SK-N-SH (cell line): ENCODE measurements at regions not wholly inside any gene's neighbourhood (a gene's known extent, or its start where the extent isn't known, plus 50 kb on each side); places are given as distances from the start of the nearest gene placed in this dataset.
A peak's percentile ranks its signal among the peaks of the same experiment; 100 is the strongest.

Experiments
- CTCF ChIA-PET: fragments of 300-600, 350-600 bp; formaldehyde crosslinking; extraction: SDS; loops from one replicate; lab custom pipeline; 2021; lab: Yijun Ruan, JAX
- POLR2A ChIA-PET: fragments of 350-600 bp; sonication (Branson Sonifier 250); formaldehyde crosslinking; extraction: SDS; loops from one replicate; lab custom pipeline; 2020; ENCODE audit warnings: antibody characterized with exemption, inconsistent platforms; lab: Yijun Ruan, JAX
- DNase-seq: peaks from one replicate; pipeline ENCODE4 v3.0.0; 2012
- H2AFZ ChIP-seq: fragments of 200-600 bp; sonication (generic); 2 replicates; pipeline ENCODE4 v1.8.1; 2016; ENCODE audit warnings: antibody characterized with exemption, mild to moderate bottlenecking, low read depth
- H3F3A ChIP-seq: fragments of 200-600 bp; sonication (generic); replicated peaks from 2 replicates; pipeline ENCODE3; 2016; ENCODE audit warnings: antibody characterized with exemption, mild to moderate bottlenecking; ENCODE audit not compliant: insufficient read depth
- H3K27ac ChIP-seq, 2 experiments: fragments of 200-500 bp in 1 of 2; fragments of 200-600 bp in 1 of 2; sonication (Bioruptor generic) in 1 of 2; sonication (generic), shearing (Covaris generic) in 1 of 2; 2 replicates each; pipeline versions ENCODE4 v1.5.1 to v1.6.1; 2014 to 2016; ENCODE audit warnings: low read depth in 2 of 2, inconsistent platforms in 1 of 2, low read length in 1 of 2, mild to moderate bottlenecking in 1 of 2, mixed read lengths in 1 of 2
- H3K27me3 ChIP-seq: fragments of 200-600 bp; sonication (generic), shearing (Covaris generic); 2 replicates; pipeline ENCODE4 v1.6.1; 2016; ENCODE audit warnings: mixed run types; ENCODE audit not compliant: insufficient read depth
- H3K36me3 ChIP-seq, 2 experiments: fragments of 200-500 bp in 1 of 2; fragments of 200-600 bp in 1 of 2; sonication (Bioruptor generic) in 1 of 2; sonication (generic) in 1 of 2; replicated peaks in 1 of 2; 2 replicates each; pipeline versions ENCODE3 to v1.5.1; 2014 to 2016; ENCODE audit warnings: low read length in 1 of 2, mild to moderate bottlenecking in 1 of 2; ENCODE audit not compliant: insufficient read depth in 2 of 2, control insufficient read depth in 1 of 2
- H3K4me1 ChIP-seq, 2 experiments: fragments of 200-500 bp in 1 of 2; fragments of 200-600 bp in 1 of 2; sonication (Bioruptor generic) in 1 of 2; sonication (generic), shearing (Covaris generic) in 1 of 2; 2 replicates each; pipeline versions ENCODE4 v1.5.1 to v1.6.1; 2014 to 2016; ENCODE audit warnings: low read depth in 1 of 2, low read length in 1 of 2, mixed run types in 1 of 2; ENCODE audit not compliant: insufficient read depth in 2 of 2, control insufficient read depth in 1 of 2
- H3K4me2 ChIP-seq: fragments of 200-600 bp; sonication (generic), shearing (Covaris generic); 2 replicates; pipeline ENCODE4 v1.6.1; 2017; ENCODE audit warnings: mixed run types
- H3K4me3 ChIP-seq, 2 experiments: fragments of 200-500 bp in 1 of 2; fragments of 200-600 bp in 1 of 2; sonication (Bioruptor generic) in 1 of 2; sonication (generic), shearing (Covaris generic) in 1 of 2; 2 replicates each; pipeline versions ENCODE4 v1.5.1 to v1.8.1; 2014 to 2016; ENCODE audit warnings: low read depth in 2 of 2, inconsistent platforms in 1 of 2, low read length in 1 of 2, mild to moderate bottlenecking in 1 of 2, mixed read lengths in 1 of 2, moderate library complexity in 1 of 2
- H3K79me2 ChIP-seq: fragments of 200-600 bp; sonication (generic); 2 replicates; pipeline ENCODE4 v1.8.1; 2017; ENCODE audit warnings: mild to moderate bottlenecking; ENCODE audit not compliant: insufficient read depth
- H3K9ac ChIP-seq: fragments of 200-600 bp; sonication (generic); 2 replicates; pipeline ENCODE4 v1.6.1; 2017; ENCODE audit warnings: mixed run types
- H3K9me2 ChIP-seq: fragments of 200-600 bp; sonication (generic); 2 replicates; pipeline ENCODE4 v1.6.1; 2017; ENCODE audit warnings: mixed run types
- H3K9me3 ChIP-seq: fragments of 200-600 bp; sonication (generic); 2 replicates; pipeline ENCODE4 v1.6.1; 2017; ENCODE audit warnings: mixed run types, mild to moderate bottlenecking, moderate library complexity
- H4K20me1 ChIP-seq: fragments of 200-600 bp; sonication (generic); 2 replicates; pipeline ENCODE4 v1.6.1; 2017; ENCODE audit warnings: mild to moderate bottlenecking, mixed run types; ENCODE audit not compliant: insufficient read depth
- CHD2 ChIP-seq: fragments of 150-350 bp; IDR thresholded peaks from 2 replicates; pipeline ENCODE4 v1.6.1; 2018; ENCODE audit warnings: low read length; ENCODE audit not compliant: partially characterized antibody
- EP300 ChIP-seq, 2 experiments: IDR thresholded peaks; 2 replicates each; pipeline versions ENCODE4 v1.4.0 to v1.6.1; 2012; ENCODE audit warnings: borderline replicate concordance in 1 of 2, low read depth in 1 of 2, low read length in 1 of 2
- FOSL2 ChIP-seq: IDR thresholded peaks from 2 replicates; pipeline ENCODE4 v1.4.0; 2012; ENCODE audit warnings: low read depth, mild to moderate bottlenecking, moderate library complexity, borderline replicate concordance
- FOXJ3 ChIP-seq: sonication (generic); formaldehyde crosslinking; IDR thresholded peaks from 2 replicates; pipeline ENCODE4 v1.5.1; 2020; ENCODE audit warnings: mild to moderate bottlenecking, missing genetic modification reagents
- FOXM1 ChIP-seq: IDR thresholded peaks from 2 replicates; pipeline ENCODE4 v1.4.0; 2012; ENCODE audit warnings: low read depth, mild to moderate bottlenecking
- GABPA ChIP-seq: IDR thresholded peaks from 2 replicates; pipeline ENCODE4 v1.4.0; 2012; ENCODE audit warnings: low read depth, mild to moderate bottlenecking
- GATA2 ChIP-seq: sonication (generic); formaldehyde crosslinking; IDR thresholded peaks from 2 replicates; pipeline ENCODE4 v1.5.0; 2020; ENCODE audit warnings: mild to moderate bottlenecking, missing genetic modification reagents
- MEF2A ChIP-seq: IDR thresholded peaks from 2 replicates; pipeline ENCODE4 v1.4.0; 2012; ENCODE audit warnings: low read depth, borderline replicate concordance
- MXI1 ChIP-seq: IDR thresholded peaks from 2 replicates; pipeline ENCODE4 v1.6.1; 2012; ENCODE audit warnings: mild to moderate bottlenecking, low read depth, low read length, improper control_type of control experiment
- NFIC ChIP-seq: IDR thresholded peaks from 2 replicates; pipeline ENCODE4 v1.4.0; 2012; ENCODE audit warnings: borderline replicate concordance
- NRF1 ChIP-seq: IDR thresholded peaks from 2 replicates; pipeline ENCODE4 v1.6.1; 2012; ENCODE audit warnings: low read depth, mild to moderate bottlenecking, low read length
- RAD21 ChIP-seq: IDR thresholded peaks from 2 replicates; pipeline ENCODE4 v1.6.1; 2012; ENCODE audit warnings: mild to moderate bottlenecking, low read length
- RCOR1 ChIP-seq: fragments of 150-350 bp; IDR thresholded peaks from 2 replicates; pipeline ENCODE4 v1.6.1; 2017; ENCODE audit warnings: antibody characterized with exemption, low read length
- RFX5 ChIP-seq: IDR thresholded peaks from 2 replicates; pipeline ENCODE4 v1.6.1; 2012; ENCODE audit warnings: mild to moderate bottlenecking, improper control_type of control experiment, low read length
- RXRA ChIP-seq: IDR thresholded peaks from 2 replicates; pipeline ENCODE4 v1.4.0; 2012; ENCODE audit warnings: low read depth, mild to moderate bottlenecking, borderline replicate concordance
- SIN3A ChIP-seq: IDR thresholded peaks from 2 replicates; pipeline ENCODE4 v1.6.1; 2012; ENCODE audit warnings: low read depth, mild to moderate bottlenecking, low read length, moderate library complexity, borderline replicate concordance
- SMC3 ChIP-seq: IDR thresholded peaks from 2 replicates; pipeline ENCODE4 v1.6.1; 2012; ENCODE audit warnings: low read depth, low read length, improper control_type of control experiment
- TAF1 ChIP-seq: IDR thresholded peaks from 2 replicates; pipeline ENCODE4 v1.6.1; 2012; ENCODE audit warnings: low read depth, mild to moderate bottlenecking, low read length, moderate library complexity, borderline replicate concordance
- TCF12 ChIP-seq: IDR thresholded peaks from 2 replicates; pipeline ENCODE4 v1.4.0; 2012
- TEAD4 ChIP-seq: IDR thresholded peaks from 2 replicates; pipeline ENCODE4 v1.4.0; 2012; ENCODE audit warnings: mild to moderate bottlenecking, borderline replicate concordance; ENCODE audit not compliant: insufficient read depth
- WGBS: methylation state at CpG from one replicate; pipeline ENCODE4 v1.1.6; 2017; ENCODE audit warnings: low lambda C conversion rate; 5-methylcytosine and 5-hydroxymethylcytosine counted together
- TF ChIP-seq, protein P1 (sequence below): fragments of 150-350 bp; IDR thresholded peaks from 2 replicates; pipeline ENCODE4 v1.6.1; 2017; ENCODE audit warnings: antibody characterized with exemption, low read length, low read depth, borderline replicate concordance
- TF ChIP-seq, protein P2 (sequence below): IDR thresholded peaks from 2 replicates; pipeline ENCODE4 v1.6.1; 2012; ENCODE audit warnings: mild to moderate bottlenecking, low read depth, low read length, moderate library complexity
- TF ChIP-seq, protein P3 (sequence below): fragments of 150-350 bp; IDR thresholded peaks from 2 replicates; pipeline ENCODE4 v1.6.1; 2016; ENCODE audit warnings: mild to moderate bottlenecking, low read depth, low read length
- TF ChIP-seq, protein P4 (sequence below): IDR thresholded peaks from 2 replicates; pipeline ENCODE4; 2012
- TF ChIP-seq, protein P5 (sequence below): IDR thresholded peaks from 2 replicates; pipeline ENCODE4 v1.4.0; 2012; ENCODE audit warnings: low read depth, borderline replicate concordance
- TF ChIP-seq, protein P6 (sequence below): IDR thresholded peaks from 2 replicates; pipeline ENCODE4 v1.4.0; 2012; ENCODE audit warnings: low read depth, borderline replicate concordance

DNA sequence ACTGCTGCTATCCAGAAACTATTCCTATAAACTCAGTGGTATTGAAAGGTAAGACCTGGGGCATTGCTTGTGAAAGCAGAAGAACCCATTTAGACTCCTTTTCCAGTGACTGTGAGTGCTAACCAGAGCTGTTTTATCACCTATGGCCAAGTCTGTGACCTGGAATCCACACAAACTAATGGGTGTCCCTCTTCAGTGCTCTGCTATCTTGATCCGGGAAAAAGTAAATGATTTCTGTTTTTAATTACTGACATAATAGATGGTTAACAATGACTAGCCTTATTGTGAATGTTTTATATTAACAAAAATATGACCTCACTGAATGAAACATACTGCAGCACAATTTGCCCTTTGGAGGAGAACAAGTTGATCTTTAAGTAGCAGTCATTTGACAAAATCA, 251.6 kb upstream of the MC4R start:
- H3K36me3 ChIP-seq, result no peaks in the 10 kb centered on the region
- no peaks in the 10 kb centered on the region for H3K79me2 ChIP-seq
- H3K27me3 ChIP-seq, result no peaks in the 10 kb centered on the region
- H3K27ac ChIP-seq, result peak overlapping the region in 1 of 2 experiments; percentile 75; a peak in 2 of 4 replicates
- no peaks in the 10 kb centered on the region; a peak in 2 of 4 replicates for H3K4me1 ChIP-seq
- DNase-seq, result peak; percentile 52
- CTCF ChIA-PET, result interaction anchor here (0.7 kb wide), 1 partner anchor 9 kb away, joined by 3 read pairs; no protein-coding TSS in a partner anchor
- no peak overlapping the region for H3K9ac ChIP-seq
- no peaks in the 10 kb centered on the region for H3K9me2 ChIP-seq
- POLR2A ChIA-PET, result no interaction called here
- 5% methylated on average over 1 of the region's 1 CpG for WGBS
- H3K4me3 ChIP-seq, result no peak overlapping the region
- H2AFZ ChIP-seq, result no peak overlapping the region
- H3F3A ChIP-seq, result no peaks in the 10 kb centered on the region
- H4K20me1 ChIP-seq, result no peaks in the 10 kb centered on the region
- H3K4me2 ChIP-seq, result no peak overlapping the region
- no peaks in the 10 kb centered on the region for H3K9me3 ChIP-seq
- no peak for TF ChIP-seq MEF2A
- no peak for TF ChIP-seq FOXM1
- TF ChIP-seq, protein P1, sequence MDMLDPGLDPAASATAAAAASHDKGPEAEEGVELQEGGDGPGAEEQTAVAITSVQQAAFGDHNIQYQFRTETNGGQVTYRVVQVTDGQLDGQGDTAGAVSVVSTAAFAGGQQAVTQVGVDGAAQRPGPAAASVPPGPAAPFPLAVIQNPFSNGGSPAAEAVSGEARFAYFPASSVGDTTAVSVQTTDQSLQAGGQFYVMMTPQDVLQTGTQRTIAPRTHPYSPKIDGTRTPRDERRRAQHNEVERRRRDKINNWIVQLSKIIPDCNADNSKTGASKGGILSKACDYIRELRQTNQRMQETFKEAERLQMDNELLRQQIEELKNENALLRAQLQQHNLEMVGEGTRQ, result no peak
- TF ChIP-seq, protein P2, sequence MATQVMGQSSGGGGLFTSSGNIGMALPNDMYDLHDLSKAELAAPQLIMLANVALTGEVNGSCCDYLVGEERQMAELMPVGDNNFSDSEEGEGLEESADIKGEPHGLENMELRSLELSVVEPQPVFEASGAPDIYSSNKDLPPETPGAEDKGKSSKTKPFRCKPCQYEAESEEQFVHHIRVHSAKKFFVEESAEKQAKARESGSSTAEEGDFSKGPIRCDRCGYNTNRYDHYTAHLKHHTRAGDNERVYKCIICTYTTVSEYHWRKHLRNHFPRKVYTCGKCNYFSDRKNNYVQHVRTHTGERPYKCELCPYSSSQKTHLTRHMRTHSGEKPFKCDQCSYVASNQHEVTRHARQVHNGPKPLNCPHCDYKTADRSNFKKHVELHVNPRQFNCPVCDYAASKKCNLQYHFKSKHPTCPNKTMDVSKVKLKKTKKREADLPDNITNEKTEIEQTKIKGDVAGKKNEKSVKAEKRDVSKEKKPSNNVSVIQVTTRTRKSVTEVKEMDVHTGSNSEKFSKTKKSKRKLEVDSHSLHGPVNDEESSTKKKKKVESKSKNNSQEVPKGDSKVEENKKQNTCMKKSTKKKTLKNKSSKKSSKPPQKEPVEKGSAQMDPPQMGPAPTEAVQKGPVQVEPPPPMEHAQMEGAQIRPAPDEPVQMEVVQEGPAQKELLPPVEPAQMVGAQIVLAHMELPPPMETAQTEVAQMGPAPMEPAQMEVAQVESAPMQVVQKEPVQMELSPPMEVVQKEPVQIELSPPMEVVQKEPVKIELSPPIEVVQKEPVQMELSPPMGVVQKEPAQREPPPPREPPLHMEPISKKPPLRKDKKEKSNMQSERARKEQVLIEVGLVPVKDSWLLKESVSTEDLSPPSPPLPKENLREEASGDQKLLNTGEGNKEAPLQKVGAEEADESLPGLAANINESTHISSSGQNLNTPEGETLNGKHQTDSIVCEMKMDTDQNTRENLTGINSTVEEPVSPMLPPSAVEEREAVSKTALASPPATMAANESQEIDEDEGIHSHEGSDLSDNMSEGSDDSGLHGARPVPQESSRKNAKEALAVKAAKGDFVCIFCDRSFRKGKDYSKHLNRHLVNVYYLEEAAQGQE, result no peak
- TF ChIP-seq RAD21, result peak; percentile 6; the same call in 1 of the 2 replicates
- TF ChIP-seq TEAD4, result no peak
- TF ChIP-seq NFIC, result no peak
- TF ChIP-seq RCOR1, result peak; percentile 74
- TF ChIP-seq RXRA, result no peak
- TF ChIP-seq TAF1, result no peak
- TF ChIP-seq, protein P3, sequence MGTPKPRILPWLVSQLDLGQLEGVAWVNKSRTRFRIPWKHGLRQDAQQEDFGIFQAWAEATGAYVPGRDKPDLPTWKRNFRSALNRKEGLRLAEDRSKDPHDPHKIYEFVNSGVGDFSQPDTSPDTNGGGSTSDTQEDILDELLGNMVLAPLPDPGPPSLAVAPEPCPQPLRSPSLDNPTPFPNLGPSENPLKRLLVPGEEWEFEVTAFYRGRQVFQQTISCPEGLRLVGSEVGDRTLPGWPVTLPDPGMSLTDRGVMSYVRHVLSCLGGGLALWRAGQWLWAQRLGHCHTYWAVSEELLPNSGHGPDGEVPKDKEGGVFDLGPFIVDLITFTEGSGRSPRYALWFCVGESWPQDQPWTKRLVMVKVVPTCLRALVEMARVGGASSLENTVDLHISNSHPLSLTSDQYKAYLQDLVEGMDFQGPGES, result no peak
- peak in 1 of 2 experiments; percentile 73; a peak in 2 of 4 replicates for TF ChIP-seq EP300 (IDR thresholded peaks at IDR 0.05; ENCODE audit: borderline replicate concordance in 1 of 2, low read depth in 1 of 2, low read length in 1 of 2)
- TF ChIP-seq, protein P4, sequence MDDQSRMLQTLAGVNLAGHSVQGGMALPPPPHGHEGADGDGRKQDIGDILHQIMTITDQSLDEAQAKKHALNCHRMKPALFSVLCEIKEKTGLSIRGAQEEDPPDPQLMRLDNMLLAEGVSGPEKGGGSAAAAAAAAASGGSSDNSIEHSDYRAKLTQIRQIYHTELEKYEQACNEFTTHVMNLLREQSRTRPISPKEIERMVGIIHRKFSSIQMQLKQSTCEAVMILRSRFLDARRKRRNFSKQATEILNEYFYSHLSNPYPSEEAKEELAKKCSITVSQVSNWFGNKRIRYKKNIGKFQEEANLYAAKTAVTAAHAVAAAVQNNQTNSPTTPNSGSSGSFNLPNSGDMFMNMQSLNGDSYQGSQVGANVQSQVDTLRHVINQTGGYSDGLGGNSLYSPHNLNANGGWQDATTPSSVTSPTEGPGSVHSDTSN, result no peak
- TF ChIP-seq RFX5, result no peak
- TF ChIP-seq MXI1, result no peak
- TF ChIP-seq FOXJ3, result no peak
- TF ChIP-seq, protein P5, sequence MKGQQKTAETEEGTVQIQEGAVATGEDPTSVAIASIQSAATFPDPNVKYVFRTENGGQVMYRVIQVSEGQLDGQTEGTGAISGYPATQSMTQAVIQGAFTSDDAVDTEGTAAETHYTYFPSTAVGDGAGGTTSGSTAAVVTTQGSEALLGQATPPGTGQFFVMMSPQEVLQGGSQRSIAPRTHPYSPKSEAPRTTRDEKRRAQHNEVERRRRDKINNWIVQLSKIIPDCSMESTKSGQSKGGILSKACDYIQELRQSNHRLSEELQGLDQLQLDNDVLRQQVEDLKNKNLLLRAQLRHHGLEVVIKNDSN, result no peak
- no peak for TF ChIP-seq NRF1
- TF ChIP-seq CHD2, result peak; percentile 34
- TF ChIP-seq, protein P6, sequence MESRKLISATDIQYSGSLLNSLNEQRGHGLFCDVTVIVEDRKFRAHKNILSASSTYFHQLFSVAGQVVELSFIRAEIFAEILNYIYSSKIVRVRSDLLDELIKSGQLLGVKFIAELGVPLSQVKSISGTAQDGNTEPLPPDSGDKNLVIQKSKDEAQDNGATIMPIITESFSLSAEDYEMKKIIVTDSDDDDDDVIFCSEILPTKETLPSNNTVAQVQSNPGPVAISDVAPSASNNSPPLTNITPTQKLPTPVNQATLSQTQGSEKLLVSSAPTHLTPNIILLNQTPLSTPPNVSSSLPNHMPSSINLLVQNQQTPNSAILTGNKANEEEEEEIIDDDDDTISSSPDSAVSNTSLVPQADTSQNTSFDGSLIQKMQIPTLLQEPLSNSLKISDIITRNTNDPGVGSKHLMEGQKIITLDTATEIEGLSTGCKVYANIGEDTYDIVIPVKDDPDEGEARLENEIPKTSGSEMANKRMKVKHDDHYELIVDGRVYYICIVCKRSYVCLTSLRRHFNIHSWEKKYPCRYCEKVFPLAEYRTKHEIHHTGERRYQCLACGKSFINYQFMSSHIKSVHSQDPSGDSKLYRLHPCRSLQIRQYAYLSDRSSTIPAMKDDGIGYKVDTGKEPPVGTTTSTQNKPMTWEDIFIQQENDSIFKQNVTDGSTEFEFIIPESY, result no peak
- no peak for TF ChIP-seq SIN3A
- peak; percentile 57 for TF ChIP-seq GATA2 (CRISPR knock-in tag)
- no peak for TF ChIP-seq TCF12
- no peak for TF ChIP-seq FOSL2
- no peak for TF ChIP-seq SMC3
- TF ChIP-seq GABPA, result no peak
